PC-3 (cell line): ENCODE measurements at regions not wholly inside any gene's neighbourhood (a gene's known extent, or its start where the extent isn't known, plus 50 kb on each side); places are given as distances from the start of the nearest gene placed in this dataset.

Experiments
- CTCF ChIP-seq: fragments of 300-600 bp; sonication (generic); conservative IDR thresholded peaks from 2 replicates; pipeline ENCODE4 v1.5.1; 2017; ENCODE audit warnings: antibody characterized with exemption, low read depth, mild to moderate bottlenecking, low read length
- EZH2 ChIP-seq: fragments of 300-600 bp; sonication (generic); IDR thresholded peaks from one replicate; pipeline ENCODE4 v1.6.1; 2017; ENCODE audit warnings: antibody characterized with exemption, mild to moderate bottlenecking, low read length; ENCODE audit not compliant: unreplicated experiment
- EZH2phosphoT487 ChIP-seq: fragments of 300-600 bp; sonication (generic); IDR thresholded peaks from 2 replicates; pipeline ENCODE4 v1.6.1; 2018; ENCODE audit warnings: mild to moderate bottlenecking, antibody characterized with exemption, low read length, borderline replicate concordance

- TF ChIP-seq CTCF (no peak), EZH2phosphoT487 (no peak), EZH2 (no peak)
Observed at GRCh38 chr3:39671116-39671515, 138.3 kb upstream of the MYRIP start.
